T follicular helper cell (primary cell): ENCODE measurements at regions not wholly inside any gene's neighbourhood (a gene's known extent, or its start where the extent isn't known, plus 50 kb on each side); places are given as distances from the start of the nearest gene placed in this dataset.

Experiments used
- DNase-seq: peaks from one replicate; pipeline ENCODE4 v3.0.0-alpha.2; 2020; ENCODE audit warnings: low read depth

DNA sequence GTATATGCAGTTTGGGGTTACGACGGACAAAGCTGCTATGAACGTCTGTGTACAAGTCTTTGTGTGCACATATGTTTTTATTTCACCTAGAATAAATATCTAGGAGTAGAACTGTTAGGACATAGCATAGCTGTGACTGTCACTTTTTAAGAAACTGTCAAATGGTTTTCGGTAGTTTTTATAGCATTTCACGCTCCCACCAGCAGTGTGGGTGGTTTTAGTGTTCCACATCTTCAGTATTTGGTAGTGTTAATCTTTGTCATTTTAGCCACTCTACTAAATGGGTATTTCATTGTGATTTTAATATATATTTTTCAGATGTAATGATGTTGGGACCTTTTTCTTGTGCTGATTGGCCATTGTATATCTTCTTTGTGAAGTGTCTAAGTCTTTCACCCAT lies 109.1 kb upstream of the BCAT1 start:
- no peak for DNase-seq

GRCh38 chr12:25056486-25057130 lies 107.7 kb upstream of the BCAT1 start:
- no peak for DNase-seq

DNA sequence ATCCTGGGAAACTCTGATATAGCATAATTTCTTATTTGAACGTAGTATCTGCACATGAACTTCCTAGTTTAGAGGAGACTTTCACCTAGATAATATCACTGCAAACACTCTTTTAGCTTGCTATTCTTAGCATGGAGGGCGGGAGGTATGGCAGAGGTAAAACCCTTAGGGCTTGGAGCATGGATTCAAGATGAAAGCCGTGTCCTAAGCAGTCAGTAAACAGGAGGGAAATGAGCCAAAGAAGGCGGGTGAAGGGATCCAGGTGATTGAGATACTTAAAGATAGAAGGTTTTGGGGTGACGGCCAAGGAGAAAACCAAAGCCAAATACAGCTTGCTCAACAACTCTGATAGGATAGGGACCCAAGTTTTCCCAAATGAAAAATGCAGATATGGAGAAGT lies 107.1 kb upstream of the BCAT1 start:
- no peak for DNase-seq

- DNase-seq: peak; percentile 3
Observed at GRCh38 chr12:25054783-25055144, 105.9 kb upstream of the BCAT1 start.

DNA sequence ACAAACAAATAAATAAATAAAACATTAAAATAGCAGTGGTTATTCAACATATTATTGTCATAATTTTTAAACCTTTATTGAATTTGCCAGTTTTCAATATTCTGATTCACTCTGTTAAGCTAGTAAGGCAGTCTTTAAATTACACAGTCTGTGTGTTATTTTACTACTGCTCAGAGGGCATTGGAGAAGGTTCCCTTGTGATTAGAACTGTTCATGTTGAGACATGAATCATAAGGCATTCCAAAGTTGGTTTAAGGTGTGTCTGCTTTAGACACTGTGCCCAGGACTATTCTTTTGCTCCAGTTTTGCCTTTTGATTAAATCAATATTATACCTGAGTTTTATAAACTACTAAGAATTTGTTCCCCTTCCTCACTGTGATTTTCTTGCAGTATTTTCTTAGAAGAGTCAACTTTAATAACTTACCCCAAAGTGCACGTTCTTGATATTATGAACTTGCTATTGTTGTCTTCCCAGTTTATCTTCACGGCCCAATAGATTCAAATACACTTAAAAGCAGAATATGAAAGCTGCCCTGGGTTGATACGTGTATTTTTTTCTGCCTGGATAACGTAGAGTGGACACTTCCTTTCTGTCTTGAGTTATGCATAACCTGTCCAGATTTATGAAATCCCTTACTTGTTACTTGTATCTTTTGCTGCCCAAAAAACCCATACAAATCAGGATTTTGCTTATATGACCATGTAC lies 105.3 kb upstream of the BCAT1 start:
- no peak for DNase-seq

DNA sequence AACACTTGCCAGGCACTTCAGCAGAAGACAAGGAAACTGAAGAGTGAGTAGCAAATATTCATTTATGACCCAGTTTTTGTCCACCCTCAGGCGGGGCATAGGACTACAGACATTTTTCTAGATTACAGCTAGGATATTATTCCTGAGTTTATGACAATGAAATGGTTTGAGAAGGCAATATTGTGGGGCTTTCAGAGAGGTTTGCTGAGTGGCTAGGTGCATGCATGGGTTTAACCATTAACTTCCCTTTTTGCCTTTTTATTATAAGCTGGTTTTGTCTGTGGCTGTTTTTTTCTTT lies 104.0 kb upstream of the BCAT1 start:
- no peak for DNase-seq

GRCh38 chr12:25052196-25052913 lies 103.5 kb upstream of the BCAT1 start:
- peak; percentile 31 for DNase-seq

DNA sequence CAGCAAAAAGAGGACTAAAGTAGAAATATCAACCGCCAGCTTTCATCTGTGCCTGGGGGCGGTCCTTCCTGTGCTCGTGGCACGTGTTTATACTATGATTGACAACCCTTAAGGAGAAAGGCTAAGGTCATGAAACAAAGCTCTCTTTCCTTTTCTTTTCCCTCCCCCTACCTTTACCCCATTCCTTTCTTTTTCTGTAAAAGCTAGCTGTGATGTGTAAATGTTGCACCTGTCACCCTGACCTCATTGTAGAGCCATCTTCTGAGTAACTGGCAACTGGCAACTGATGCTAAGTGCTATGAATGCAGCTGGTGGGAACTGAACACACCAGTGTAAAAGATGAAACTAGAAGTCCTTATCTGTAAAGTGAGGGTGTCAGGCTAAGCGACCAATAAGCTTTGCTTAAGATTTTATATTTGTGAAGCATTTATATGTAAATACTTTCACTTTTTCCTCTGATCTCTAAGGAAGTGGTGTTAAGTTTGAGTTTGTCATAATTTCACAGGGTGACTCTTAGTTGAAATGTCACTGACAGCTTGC lies 102.8 kb upstream of the BCAT1 start:
- peak; percentile 40 for DNase-seq

- no peak for DNase-seq
Observed at GRCh38 chr12:25051171-25051570, 102.3 kb upstream of the BCAT1 start.

DNA sequence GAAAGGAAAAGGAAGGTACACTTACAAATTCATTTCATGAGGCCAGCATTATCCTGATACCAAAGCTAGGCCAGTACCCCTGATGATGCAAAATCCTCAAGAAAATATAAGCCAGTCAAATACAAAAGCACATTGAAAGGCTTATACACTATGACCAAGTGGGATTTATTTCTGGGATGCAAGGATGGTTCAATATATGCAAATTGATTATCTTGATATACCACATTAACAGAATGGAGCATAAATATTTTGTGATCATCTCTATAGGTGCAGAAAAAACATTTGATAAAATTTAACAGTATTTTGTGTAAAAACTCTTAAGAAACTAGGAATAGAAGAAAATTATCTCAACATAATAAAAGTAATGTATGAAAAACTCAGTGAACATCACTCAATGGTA lies 97.0 kb upstream of the BCAT1 start:
- DNase-seq: no peak

DNA sequence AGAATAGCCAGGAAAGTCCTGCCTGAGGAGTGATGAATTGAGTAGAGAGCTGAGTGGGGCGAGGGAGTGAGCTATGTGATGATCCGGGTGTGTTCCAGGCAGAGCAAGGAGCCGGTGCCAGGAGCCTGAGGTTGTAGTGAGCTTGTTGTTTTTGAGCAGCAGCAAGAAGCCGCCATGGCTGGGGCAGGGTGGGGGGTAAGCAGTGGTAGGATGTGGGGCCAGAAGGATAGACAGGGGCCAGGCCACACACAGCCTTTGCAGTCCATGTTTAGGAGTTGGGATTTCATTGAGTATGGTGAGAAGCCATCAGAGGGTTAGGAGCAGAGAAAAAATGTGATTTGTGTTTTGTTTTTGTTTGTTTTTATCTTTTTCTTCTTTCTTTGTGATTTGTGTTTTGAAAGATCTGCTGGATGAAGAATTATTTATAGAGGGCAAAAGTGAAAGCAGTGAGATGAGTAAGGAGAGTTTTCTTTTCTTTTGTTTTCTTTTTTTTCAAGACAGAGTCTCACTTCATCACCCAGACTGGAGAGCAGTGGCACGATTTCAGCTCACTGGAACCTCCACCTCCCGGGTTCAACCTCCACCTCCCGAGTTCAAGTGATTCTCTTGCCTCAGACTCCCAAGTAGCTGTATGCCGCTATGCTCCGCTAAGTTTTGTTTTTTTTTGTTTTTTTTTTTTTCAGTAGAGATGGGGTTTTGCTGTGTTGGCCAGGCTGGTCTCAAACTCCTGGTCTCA lies 92.3 kb upstream of the BCAT1 start:
- no peak for DNase-seq

- DNase-seq: no peak
Observed at GRCh38 chr12:25040593-25040992, 91.7 kb upstream of the BCAT1 start.

GRCh38 chr12:25034676-25035075 lies 85.8 kb upstream of the BCAT1 start:
- no peak for DNase-seq

DNA sequence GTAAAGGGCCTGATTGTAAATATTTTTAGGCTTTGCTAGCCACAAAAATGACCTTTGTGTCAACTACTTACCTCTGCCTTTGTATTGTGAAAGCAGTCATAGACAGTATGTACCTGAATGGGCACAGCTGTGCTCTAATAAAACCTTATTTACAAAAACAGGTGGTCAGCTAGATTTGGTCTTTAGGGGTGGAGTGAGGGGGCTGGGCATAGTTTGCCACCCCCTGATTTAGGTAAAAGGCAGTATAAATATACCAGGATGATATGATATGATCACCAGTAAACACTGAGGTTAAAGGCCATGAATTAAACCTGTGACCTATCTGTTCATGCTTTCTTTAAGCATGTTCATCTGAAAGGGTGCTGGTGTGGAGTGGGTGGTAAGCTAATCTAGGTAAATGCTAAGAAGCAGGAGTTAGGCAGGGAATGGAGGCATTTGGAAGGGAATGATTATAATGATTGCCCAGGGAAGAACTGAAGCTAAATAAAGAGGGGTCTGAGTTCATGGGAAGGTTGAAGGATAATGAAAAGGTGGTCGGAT lies 77.1 kb upstream of the BCAT1 start:
- no peak for DNase-seq

- DNase-seq: no peak
Observed at GRCh38 chr12:25025260-25025659, 76.4 kb upstream of the BCAT1 start.

DNA sequence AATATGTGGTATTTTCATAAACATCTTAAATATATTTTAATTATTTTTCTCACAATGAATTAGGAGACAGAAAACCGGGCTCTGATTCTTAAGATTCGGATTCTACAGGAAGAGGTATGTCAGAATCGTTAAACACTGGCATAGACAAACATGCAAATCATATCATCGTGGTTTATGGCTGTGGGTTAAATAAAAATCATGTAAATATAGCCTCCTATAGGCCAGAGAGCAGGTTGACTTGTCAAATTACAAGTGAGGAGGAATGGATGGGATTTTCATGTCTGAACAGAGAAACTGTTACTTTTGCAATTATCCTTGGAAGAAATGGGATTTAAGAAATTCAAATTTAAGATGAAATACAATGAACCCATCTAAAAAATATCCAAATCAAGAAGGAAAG lies 74.9 kb upstream of the BCAT1 start:
- no peak for DNase-seq

- DNase-seq: no peak
Observed at GRCh38 chr12:25020621-25021243, 71.8 kb upstream of the BCAT1 start.

- no peak for DNase-seq
Observed at GRCh38 chr12:25018146-25018545, 69.2 kb upstream of the BCAT1 start.

- no peak for DNase-seq
Observed at GRCh38 chr12:25017336-25017735, 68.4 kb upstream of the BCAT1 start.

GRCh38 chr12:25014961-25015360 lies 66.1 kb upstream of the BCAT1 start:
- DNase-seq: no peak

GRCh38 chr12:25013061-25013460 lies 64.2 kb upstream of the BCAT1 start:
- DNase-seq: no peak
